ENCODE measurements at regions not wholly inside any gene's neighbourhood (a gene's known extent, or its start where the extent isn't known, plus 50 kb on each side); places are given as distances from the start of the nearest gene placed in this dataset.

DNA sequence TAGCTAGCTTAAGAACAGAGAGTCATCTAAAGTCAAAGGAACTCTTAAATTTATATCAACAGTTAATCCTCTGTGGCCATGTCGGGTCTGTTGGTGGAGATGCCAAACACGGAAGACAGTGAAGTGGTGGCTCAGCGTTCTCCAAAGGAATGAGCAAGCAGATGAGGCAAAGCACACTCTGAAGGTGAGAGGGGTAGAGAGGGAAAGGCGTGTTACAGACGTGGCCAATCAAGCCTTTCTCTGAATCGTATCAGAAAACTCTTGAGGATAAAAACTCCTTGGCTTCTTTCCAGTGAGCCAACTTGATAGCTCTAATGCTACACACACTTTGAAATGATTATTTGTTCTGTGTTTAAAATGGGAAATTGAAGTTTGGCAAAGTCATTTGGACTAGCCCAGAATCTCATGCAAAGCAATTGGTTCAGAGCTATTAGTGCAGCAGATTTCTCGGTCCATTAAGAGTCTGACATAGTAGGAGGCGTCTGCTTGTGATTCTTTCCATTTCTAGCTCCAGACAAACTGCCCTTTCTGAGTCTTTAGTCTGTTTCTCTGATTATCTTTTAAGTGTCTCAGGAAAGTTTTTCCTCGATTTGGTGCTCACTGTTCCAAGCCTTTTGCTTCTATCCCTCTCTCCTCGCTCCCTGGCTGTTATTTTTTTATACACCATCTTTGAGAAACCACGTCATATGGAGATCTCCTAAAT, 57.5 kb upstream of the CPO start:
- Histone ChIP-seq H3K9me1 (ENCODE audit: insufficient read depth, low read length) (no peaks in the 10 kb centered on the region), H2BK15ac (ENCODE audit: low read depth, low read length) (no peak overlapping the region), H3K4me2 (ENCODE audit: low read depth, low read length) (no peak overlapping the region), H3K27me3 (ENCODE audit: control insufficient read depth, insufficient read depth, low read length) (0 out of 2 replicates have a peak, but pooled peaks cover 2% of the 10 kb centered on the region), H3K36me3 (ENCODE audit: control insufficient read depth, insufficient read depth, low read length) (no peaks in the 10 kb centered on the region), H4K5ac (ENCODE audit: low read depth, low read length) (no peak overlapping the region), H4K91ac (ENCODE audit: insufficient read depth, low read depth, low read length) (no peak overlapping the region), H3K9me3 (ENCODE audit: control insufficient read depth, insufficient read depth, low read length) (no peaks in the 10 kb centered on the region), H2AK9ac (replicated peaks; ENCODE audit: low read depth, low read length, poor library complexity) (no peak overlapping the region), H2AFZ (replicated peaks; ENCODE audit: low read length, poor library complexity) (no peak overlapping the region), H2BK5ac (ENCODE audit: low read depth, low read length, poor library complexity, severe bottlenecking) (no peak overlapping the region), H3K4me3 (ENCODE audit: insufficient read depth, low read depth, low read length) (no peak overlapping the region), H3K23ac (ENCODE audit: low read depth, low read length) (no peak overlapping the region), H2AK5ac (ENCODE audit: low read depth, low read length) (no peak overlapping the region), H3K27ac (ENCODE audit: insufficient read depth, low read length) (no peak overlapping the region), H3K14ac (replicated peaks; ENCODE audit: low read depth, low read length) (no peak overlapping the region), H3K79me1 (ENCODE audit: low read depth in 1 of 2, low read length in 2 of 2) (no peaks in the 10 kb centered on the region), H4K20me1 (ENCODE audit: insufficient read depth, low read length) (no peaks in the 10 kb centered on the region), H3K4me1 (ENCODE audit: control insufficient read depth, insufficient read depth, low read length) (no peaks in the 10 kb centered on the region), H3K4ac (ENCODE audit: low read depth, low read length) (no peak overlapping the region), H3K18ac (ENCODE audit: low read depth, low read length) (no peak overlapping the region), H3K56ac (ENCODE audit: extremely low read depth, insufficient read depth, low read length) (no peak overlapping the region), H2BK20ac (ENCODE audit: low read depth, low read length) (no peak overlapping the region), H2BK120ac (ENCODE audit: low read depth, low read length) (no peak overlapping the region), H4K8ac (ENCODE audit: low read depth in 2 of 2, low read length in 2 of 2) (no peak overlapping the region), H3K9ac (ENCODE audit: low read depth, low read length) (no peak overlapping the region)
- CTCF ChIA-PET = no interaction called here
- dilution Hi-C loops (cut with HindIII; ENCODE audit: low sequenced_read_pairs, unreplicated experiment) = no loop called here
- TF ChIP-seq SMC3 (IDR thresholded peaks at IDR 0.05; ENCODE audit: low read depth, low read length) (no peak), FOS (IDR thresholded peaks at IDR 0.05; ENCODE audit: low read depth, low read length) (no peak), BHLHE40 (IDR thresholded peaks at IDR 0.05; ENCODE audit: low read depth, low read length) (no peak)
- TF ChIP-seq, protein P1, sequence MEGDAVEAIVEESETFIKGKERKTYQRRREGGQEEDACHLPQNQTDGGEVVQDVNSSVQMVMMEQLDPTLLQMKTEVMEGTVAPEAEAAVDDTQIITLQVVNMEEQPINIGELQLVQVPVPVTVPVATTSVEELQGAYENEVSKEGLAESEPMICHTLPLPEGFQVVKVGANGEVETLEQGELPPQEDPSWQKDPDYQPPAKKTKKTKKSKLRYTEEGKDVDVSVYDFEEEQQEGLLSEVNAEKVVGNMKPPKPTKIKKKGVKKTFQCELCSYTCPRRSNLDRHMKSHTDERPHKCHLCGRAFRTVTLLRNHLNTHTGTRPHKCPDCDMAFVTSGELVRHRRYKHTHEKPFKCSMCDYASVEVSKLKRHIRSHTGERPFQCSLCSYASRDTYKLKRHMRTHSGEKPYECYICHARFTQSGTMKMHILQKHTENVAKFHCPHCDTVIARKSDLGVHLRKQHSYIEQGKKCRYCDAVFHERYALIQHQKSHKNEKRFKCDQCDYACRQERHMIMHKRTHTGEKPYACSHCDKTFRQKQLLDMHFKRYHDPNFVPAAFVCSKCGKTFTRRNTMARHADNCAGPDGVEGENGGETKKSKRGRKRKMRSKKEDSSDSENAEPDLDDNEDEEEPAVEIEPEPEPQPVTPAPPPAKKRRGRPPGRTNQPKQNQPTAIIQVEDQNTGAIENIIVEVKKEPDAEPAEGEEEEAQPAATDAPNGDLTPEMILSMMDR (conservative IDR thresholded peaks at IDR 0.05; ENCODE audit: low read depth, low read length) = no peak
- in situ Hi-C loops (cut with MboI; ENCODE audit: low sequenced_read_pairs) = no loop called here
- intact Hi-C loops (cut with micrococcal nuclease) = no loop called here
- 54% methylated on average over 3 of the region's 11 CpGs; no CpG with 5 or more reads in 1 of the 2 experiments for WGBS, 2 experiments (ENCODE audit: extremely low coverage in 2 of 2, insufficient read length in 1 of 2)
- DNase-seq (no peak), ATAC-seq (ENCODE audit: low read depth) (no peak)
- no TSS peak for BruUV-seq (replicated peaks)
- POLR2A ChIA-PET (ENCODE audit: unreplicated experiment) = no interaction called here
